ENCODE measurements at regions not wholly inside any gene's neighbourhood (a gene's known extent, or its start where the extent isn't known, plus 50 kb on each side); places are given as distances from the start of the nearest gene placed in this dataset.

DNA sequence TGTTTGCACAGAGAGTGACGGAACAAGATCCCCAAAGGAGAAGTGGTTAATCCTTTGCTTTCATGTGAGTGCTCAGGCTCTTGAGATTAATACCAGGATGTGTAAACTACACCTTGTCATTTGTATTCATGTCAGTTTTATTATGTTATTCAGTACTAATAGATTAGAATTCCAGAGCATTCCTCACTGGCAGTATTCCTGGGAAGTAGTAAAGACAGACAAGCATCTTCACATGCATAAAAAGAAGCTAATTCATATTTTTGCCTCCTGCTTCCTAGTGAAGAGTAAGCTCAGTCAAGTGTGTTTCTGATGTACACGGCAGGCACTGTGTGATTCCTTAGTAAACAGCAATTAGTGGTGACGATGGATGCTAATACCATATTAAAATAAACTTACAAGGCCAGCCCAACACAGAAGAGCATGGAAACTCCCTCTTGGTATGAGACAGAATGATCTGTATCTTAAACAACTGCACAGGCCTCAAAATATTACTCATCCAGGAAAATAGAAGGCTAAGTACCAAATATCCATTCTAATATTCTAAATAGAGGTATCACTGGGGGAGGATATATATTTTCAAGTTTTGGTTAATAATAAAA lies 336.8 kb upstream of the MCTP2 start:
- TF ChIP-seq ZNF8 (CRISPR knock-in tag; IDR thresholded peaks at IDR 0.05) (no peak), ZNF565 (CRISPR knock-in tag; conservative IDR thresholded peaks at IDR 0.05; ENCODE audit: low read depth) (no peak), SNAI2 (CRISPR knock-in tag; IDR thresholded peaks at IDR 0.05) (no peak), PPARA (CRISPR knock-in tag; IDR thresholded peaks at IDR 0.05; ENCODE audit: borderline replicate concordance) (no peak)
- TF ChIP-seq, protein P1, sequence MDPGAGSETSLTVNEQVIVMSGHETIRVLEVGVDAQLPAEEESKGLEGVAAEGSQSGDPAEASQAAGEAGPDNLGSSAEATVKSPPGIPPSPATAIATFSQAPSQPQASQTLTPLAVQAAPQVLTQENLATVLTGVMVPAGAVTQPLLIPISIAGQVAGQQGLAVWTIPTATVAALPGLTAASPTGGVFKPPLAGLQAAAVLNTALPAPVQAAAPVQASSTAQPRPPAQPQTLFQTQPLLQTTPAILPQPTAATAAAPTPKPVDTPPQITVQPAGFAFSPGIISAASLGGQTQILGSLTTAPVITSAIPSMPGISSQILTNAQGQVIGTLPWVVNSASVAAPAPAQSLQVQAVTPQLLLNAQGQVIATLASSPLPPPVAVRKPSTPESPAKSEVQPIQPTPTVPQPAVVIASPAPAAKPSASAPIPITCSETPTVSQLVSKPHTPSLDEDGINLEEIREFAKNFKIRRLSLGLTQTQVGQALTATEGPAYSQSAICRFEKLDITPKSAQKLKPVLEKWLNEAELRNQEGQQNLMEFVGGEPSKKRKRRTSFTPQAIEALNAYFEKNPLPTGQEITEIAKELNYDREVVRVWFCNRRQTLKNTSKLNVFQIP (CRISPR knock-in tag; IDR thresholded peaks at IDR 0.05; ENCODE audit: borderline replicate concordance, low read depth): no peak
- TF ChIP-seq, protein P2, sequence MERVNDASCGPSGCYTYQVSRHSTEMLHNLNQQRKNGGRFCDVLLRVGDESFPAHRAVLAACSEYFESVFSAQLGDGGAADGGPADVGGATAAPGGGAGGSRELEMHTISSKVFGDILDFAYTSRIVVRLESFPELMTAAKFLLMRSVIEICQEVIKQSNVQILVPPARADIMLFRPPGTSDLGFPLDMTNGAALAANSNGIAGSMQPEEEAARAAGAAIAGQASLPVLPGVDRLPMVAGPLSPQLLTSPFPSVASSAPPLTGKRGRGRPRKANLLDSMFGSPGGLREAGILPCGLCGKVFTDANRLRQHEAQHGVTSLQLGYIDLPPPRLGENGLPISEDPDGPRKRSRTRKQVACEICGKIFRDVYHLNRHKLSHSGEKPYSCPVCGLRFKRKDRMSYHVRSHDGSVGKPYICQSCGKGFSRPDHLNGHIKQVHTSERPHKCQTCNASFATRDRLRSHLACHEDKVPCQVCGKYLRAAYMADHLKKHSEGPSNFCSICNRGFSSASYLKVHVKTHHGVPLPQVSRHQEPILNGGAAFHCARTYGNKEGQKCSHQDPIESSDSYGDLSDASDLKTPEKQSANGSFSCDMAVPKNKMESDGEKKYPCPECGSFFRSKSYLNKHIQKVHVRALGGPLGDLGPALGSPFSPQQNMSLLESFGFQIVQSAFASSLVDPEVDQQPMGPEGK (CRISPR knock-in tag; IDR thresholded peaks at IDR 0.05; ENCODE audit: borderline replicate concordance): no peak
- TF ChIP-seq, protein P3, sequence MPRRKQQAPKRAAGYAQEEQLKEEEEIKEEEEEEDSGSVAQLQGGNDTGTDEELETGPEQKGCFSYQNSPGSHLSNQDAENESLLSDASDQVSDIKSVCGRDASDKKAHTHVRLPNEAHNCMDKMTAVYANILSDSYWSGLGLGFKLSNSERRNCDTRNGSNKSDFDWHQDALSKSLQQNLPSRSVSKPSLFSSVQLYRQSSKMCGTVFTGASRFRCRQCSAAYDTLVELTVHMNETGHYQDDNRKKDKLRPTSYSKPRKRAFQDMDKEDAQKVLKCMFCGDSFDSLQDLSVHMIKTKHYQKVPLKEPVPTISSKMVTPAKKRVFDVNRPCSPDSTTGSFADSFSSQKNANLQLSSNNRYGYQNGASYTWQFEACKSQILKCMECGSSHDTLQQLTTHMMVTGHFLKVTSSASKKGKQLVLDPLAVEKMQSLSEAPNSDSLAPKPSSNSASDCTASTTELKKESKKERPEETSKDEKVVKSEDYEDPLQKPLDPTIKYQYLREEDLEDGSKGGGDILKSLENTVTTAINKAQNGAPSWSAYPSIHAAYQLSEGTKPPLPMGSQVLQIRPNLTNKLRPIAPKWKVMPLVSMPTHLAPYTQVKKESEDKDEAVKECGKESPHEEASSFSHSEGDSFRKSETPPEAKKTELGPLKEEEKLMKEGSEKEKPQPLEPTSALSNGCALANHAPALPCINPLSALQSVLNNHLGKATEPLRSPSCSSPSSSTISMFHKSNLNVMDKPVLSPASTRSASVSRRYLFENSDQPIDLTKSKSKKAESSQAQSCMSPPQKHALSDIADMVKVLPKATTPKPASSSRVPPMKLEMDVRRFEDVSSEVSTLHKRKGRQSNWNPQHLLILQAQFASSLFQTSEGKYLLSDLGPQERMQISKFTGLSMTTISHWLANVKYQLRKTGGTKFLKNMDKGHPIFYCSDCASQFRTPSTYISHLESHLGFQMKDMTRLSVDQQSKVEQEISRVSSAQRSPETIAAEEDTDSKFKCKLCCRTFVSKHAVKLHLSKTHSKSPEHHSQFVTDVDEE (CRISPR knock-in tag; IDR thresholded peaks at IDR 0.05): no peak
